Stimulated activated naive CD8-positive, alpha-beta T cell treated with anti-CD3 and anti-CD28 coated beads, Interleukin-15, amount 100 ng/mL, for 72 hours (primary cell): ENCODE measurements at regions not wholly inside any gene's neighbourhood (a gene's known extent, or its start where the extent isn't known, plus 50 kb on each side); places are given as distances from the start of the nearest gene placed in this dataset.
"Not testable (repeated sequence)": the region's sequence is repeated elsewhere in the genome, so short reads cannot be mapped to it uniquely, and the experiment has no call there.

Experiments
- ATAC-seq: fragments of 150-1000 bp; cut with Tn5 transposase; 2 replicates; pipeline ENCODE4 v1.10.0; 2021; ENCODE audit warnings: mild to moderate bottlenecking, moderate library complexity
- DNase-seq, 2 donors: peaks; one replicate each; pipeline ENCODE4 v3.0.0; 2021 to 2022
- H3K27ac Mint-ChIP-seq, 2 donors: one replicate each; pipeline ENCODE4 v1.8.0; 2022; ENCODE audit warnings: mild to moderate bottlenecking in 2 of 2, mixed read lengths in 2 of 2, moderate library complexity in 2 of 2
- H3K27me3 Mint-ChIP-seq: one replicate; pipeline ENCODE4 v1.8.0; 2022; ENCODE audit warnings: mixed read lengths
- H3K4me1 Mint-ChIP-seq: one replicate; pipeline ENCODE4 v1.8.0; 2022; ENCODE audit warnings: mild to moderate bottlenecking, mixed read lengths
- H3K4me3 Mint-ChIP-seq, 2 donors: one replicate each; pipeline ENCODE4 v1.8.0; 2022; ENCODE audit warnings: mild to moderate bottlenecking in 2 of 2, mixed read lengths in 2 of 2, moderate library complexity in 1 of 2
- H3K9me3 Mint-ChIP-seq, 2 donors: one replicate each; pipeline ENCODE4 v1.8.0; 2022; ENCODE audit warnings: mixed read lengths in 2 of 2

DNA sequence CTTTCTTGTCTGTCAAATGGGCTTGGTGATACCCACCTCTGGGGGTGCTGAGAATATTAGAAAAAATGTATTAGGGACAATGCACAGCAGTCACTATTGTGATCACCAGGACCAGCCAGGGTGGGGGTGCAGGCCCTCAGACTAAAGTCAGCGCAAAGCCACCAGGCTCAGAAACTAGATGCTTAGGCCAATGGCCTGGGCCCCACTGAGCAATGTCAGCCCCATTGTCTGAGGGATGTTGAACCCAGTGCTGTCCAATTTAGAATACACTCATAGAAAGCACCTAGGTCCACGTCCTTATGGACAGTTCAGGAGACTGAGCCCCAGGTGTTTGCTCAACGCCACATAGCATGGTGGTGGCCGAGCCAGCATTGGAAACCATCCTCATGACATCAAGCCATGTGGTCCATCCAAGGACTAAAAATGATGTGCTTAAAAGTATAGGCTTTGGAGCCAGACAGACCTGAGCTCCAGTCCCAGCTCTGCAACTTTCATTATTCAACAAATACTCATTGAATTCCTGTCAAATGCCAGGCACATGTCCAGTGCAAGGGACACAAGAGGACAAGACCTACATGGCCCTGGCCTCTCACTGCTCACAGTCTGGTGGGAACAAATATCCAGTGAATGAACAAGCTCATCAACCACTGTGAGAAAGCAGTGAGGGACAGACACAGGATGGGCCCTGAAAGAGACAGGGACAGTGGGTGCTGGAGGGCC is 273.8 kb downstream of the MATN1 start:
- H3K27ac Mint-ChIP-seq: no peak overlapping the region
- no peak overlapping the region for H3K4me3 Mint-ChIP-seq
- no peak for ATAC-seq
- no peak for DNase-seq
- peaks cover 0 to 10% of the 10 kb centered on the region in 2 donors for H3K9me3 Mint-ChIP-seq
- peaks cover 17% of the 10 kb centered on the region for H3K27me3 Mint-ChIP-seq
- no peaks in the 10 kb centered on the region for H3K4me1 Mint-ChIP-seq

- DNase-seq (no peak), ATAC-seq (no peak)
- peaks cover 5 to 10% of the 10 kb centered on the region in 2 donors for H3K9me3 Mint-ChIP-seq
- H3K27me3 Mint-ChIP-seq: peaks cover 17% of the 10 kb centered on the region
- H3K4me3 Mint-ChIP-seq: no peak overlapping the region
- H3K27ac Mint-ChIP-seq: no peak overlapping the region
- no peaks in the 10 kb centered on the region for H3K4me1 Mint-ChIP-seq
Observed at GRCh38 chr1:30449003-30449402, 274.4 kb downstream of the MATN1 start.

- ATAC-seq (no peak), DNase-seq (no peak)
- Mint-ChIP-seq H3K27me3 (peaks cover 17% of the 10 kb centered on the region), H3K27ac (no peak overlapping the region), H3K4me3 (no peak overlapping the region), H3K9me3 (peaks cover 2 to 5% of the 10 kb centered on the region in 2 donors), H3K4me1 (no peaks in the 10 kb centered on the region)
Observed at GRCh38 chr1:30447701-30448100, 275.7 kb downstream of the MATN1 start.

- ATAC-seq (no peak), DNase-seq (no peak)
- Mint-ChIP-seq H3K27me3 (peaks cover 17% of the 10 kb centered on the region), H3K4me1 (no peaks in the 10 kb centered on the region), H3K4me3 (no peak overlapping the region), H3K27ac (no peak overlapping the region), H3K9me3 (peaks cover 0 to 5% of the 10 kb centered on the region in 2 donors)
Observed at GRCh38 chr1:30447080-30447479, 276.3 kb downstream of the MATN1 start.

GRCh38 chr1:30446508-30446907 is 276.9 kb downstream of the MATN1 start:
- H3K4me3 Mint-ChIP-seq: no peak overlapping the region
- H3K9me3 Mint-ChIP-seq: peaks cover 0 to 5% of the 10 kb centered on the region in 2 donors
- no peak for DNase-seq
- H3K4me1 Mint-ChIP-seq: no peaks in the 10 kb centered on the region
- no peak for ATAC-seq
- no peak overlapping the region for H3K27ac Mint-ChIP-seq
- H3K27me3 Mint-ChIP-seq: peaks cover 17% of the 10 kb centered on the region

- H3K27me3 Mint-ChIP-seq: peaks cover 17% of the 10 kb centered on the region
- H3K4me1 Mint-ChIP-seq: no peaks in the 10 kb centered on the region
- H3K4me3 Mint-ChIP-seq: no peak overlapping the region
- ATAC-seq (no peak), DNase-seq (no peak)
- H3K9me3 Mint-ChIP-seq: peaks cover 0 to 5% of the 10 kb centered on the region in 2 donors
- H3K27ac Mint-ChIP-seq: no peak overlapping the region
Observed at GRCh38 chr1:30446095-30446494, 277.3 kb downstream of the MATN1 start.

DNA sequence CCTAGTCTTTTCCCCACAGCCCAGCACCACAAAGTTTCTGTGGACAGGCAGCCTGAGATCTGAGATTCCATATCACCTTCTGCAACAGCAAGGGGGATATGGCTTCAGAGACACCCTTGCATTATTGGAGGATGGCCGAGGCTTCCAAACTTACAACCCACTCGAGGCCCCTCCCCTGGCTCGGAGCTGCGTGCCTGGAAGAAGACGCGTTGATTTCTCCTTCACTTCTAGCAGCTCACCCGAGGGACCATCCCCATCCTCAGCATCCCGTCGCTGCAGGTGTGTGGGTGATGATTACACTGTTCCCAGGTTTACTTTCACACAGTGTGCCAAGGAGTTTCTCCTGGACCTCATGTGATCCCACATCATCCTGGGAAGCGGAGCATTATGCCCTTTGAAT is 277.9 kb downstream of the MATN1 start:
- H3K27ac Mint-ChIP-seq: no peak overlapping the region

DNA sequence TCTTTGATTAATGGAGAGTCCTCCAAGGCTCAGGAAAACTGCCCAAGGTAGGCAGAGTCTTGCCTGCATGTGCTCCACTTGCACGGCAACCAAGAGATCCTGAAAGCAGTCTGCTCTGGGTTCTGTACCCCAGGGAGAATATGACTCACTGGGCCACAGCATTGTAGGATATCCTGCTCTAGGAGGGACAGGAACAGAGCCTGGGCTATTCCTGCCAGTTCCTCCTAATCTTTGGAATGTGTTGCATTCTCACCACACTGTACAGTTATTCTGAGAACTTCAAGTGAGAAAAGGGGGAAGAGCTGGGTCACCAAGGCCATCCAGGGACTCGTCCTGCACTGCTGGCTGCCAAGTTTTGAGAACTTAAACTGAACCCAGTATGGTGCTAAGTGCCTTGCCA is 278.5 kb downstream of the MATN1 start:
- ATAC-seq: no peak
- H3K4me1 Mint-ChIP-seq: no peaks in the 10 kb centered on the region
- peaks cover 0 to 5% of the 10 kb centered on the region in 2 donors for H3K9me3 Mint-ChIP-seq
- H3K4me3 Mint-ChIP-seq: no peak overlapping the region
- no peak for DNase-seq
- no peak overlapping the region for H3K27ac Mint-ChIP-seq
- H3K27me3 Mint-ChIP-seq: peaks cover 11% of the 10 kb centered on the region

More for the DNA sequence above, 277.9 kb downstream of the MATN1 start:
- no peaks in the 10 kb centered on the region for H3K4me1 Mint-ChIP-seq
- ATAC-seq: no peak
- H3K27me3 Mint-ChIP-seq: peaks cover 17% of the 10 kb centered on the region
- no peak for DNase-seq
- H3K4me3 Mint-ChIP-seq: no peak overlapping the region
- H3K9me3 Mint-ChIP-seq: peaks cover 0 to 5% of the 10 kb centered on the region in 2 donors

GRCh38 chr1:30444401-30444800 is 279.0 kb downstream of the MATN1 start:
- no peak for DNase-seq
- Mint-ChIP-seq H3K27me3 (peaks cover 9% of the 10 kb centered on the region), H3K4me1 (no peaks in the 10 kb centered on the region), H3K27ac (no peak overlapping the region), H3K4me3 (no peak overlapping the region), H3K9me3 (peaks cover 0 to 5% of the 10 kb centered on the region in 2 donors)
- no peak for ATAC-seq

DNA sequence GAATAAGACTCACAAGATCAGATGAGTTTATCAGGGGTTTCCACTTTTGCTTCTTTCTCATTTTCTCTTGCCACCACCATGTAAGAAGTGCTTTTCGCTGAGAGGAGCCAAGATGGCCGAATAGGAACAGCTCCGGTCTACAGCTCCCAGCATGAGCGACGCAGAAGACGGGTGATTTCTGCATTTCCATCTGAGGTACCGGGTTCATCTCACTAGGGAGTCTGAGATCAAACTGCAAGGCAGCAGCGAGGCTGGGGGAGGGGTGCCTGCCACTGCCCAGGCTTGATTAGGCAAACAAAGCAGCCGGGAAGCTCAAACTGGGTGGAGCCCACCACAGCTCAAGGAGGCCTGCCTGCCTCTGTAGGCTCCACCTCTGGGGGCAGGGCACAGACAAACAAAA is 285.1 kb downstream of the MATN1 start:
- H3K9me3 Mint-ChIP-seq: peaks cover 7 to 11% of the 10 kb centered on the region in 2 donors
- H3K4me3 Mint-ChIP-seq, DNase-seq, H3K4me1 Mint-ChIP-seq, H3K27ac Mint-ChIP-seq, H3K27me3 Mint-ChIP-seq, ATAC-seq: not testable (repeated sequence)

DNA sequence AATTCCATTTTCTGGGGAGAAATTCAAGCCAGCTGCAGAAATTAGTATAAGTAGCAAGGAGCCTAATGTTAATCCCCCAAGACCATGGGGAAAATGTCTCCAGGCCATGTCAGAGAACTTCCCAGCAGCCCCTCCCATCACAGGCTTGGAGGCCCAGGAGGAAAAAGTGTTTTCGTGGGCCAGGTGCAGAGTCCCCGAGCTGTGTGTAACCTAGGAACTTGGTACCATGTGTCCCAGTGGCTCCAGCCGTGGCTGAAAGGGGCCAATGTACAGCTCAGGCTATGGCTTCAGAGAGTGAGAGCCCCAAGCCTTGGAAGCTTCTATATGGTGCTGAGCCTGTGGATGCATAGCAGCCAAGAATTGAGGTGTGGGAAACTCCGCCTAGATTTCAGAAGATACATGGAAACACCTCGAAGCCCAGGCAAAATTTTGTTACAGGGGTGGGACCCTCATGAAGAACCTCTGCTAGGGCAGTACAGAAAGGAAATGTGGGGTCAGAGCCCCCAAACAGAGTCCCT is 286.3 kb downstream of the MATN1 start:
- no peak for ATAC-seq
- peaks cover 4% of the 10 kb centered on the region for H3K27me3 Mint-ChIP-seq
- no peaks in the 10 kb centered on the region for H3K4me1 Mint-ChIP-seq
- H3K9me3 Mint-ChIP-seq: peaks cover 7 to 11% of the 10 kb centered on the region in 2 donors
- DNase-seq: no peak
- H3K27ac Mint-ChIP-seq: peak overlapping the region in 1 of 2 donors; percentile 42
- no peak overlapping the region for H3K4me3 Mint-ChIP-seq

GRCh38 chr1:30427545-30427944 is 295.8 kb downstream of the MATN1 start:
- Mint-ChIP-seq H3K27ac (no peak overlapping the region), H3K4me1 (no peaks in the 10 kb centered on the region), H3K9me3 (peaks cover 20 to 30% of the 10 kb centered on the region in 2 donors), H3K27me3 (peaks cover 51% of the 10 kb centered on the region), H3K4me3 (no peak overlapping the region)
- no peak for ATAC-seq
- DNase-seq: no peak

DNA sequence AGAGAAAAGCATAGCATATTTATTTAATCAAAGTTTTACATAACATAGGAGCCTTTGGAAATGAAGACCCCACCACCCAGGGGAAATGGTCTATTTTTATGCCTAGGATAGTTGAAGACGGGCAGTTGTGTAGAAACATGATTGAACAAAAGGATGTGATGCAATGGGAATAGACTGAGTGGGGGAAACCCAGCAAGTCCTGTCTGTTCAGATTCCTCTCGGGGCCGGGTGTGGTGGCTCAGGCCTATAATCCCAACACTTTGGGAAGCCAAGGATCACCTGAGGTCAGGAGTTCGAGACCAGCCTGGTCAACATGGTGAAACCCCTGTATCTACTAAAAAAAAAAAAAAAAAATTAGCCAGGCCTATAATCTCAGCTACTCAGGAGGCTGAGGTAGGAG is 298.3 kb downstream of the MATN1 start:
- no peak for ATAC-seq
- no peak overlapping the region for H3K4me3 Mint-ChIP-seq
- no peaks in the 10 kb centered on the region for H3K4me1 Mint-ChIP-seq
- DNase-seq: no peak
- H3K27me3 Mint-ChIP-seq: peaks cover 36% of the 10 kb centered on the region
- H3K9me3 Mint-ChIP-seq: peaks cover 20 to 30% of the 10 kb centered on the region in 2 donors
- H3K27ac Mint-ChIP-seq: no peak overlapping the region

DNA sequence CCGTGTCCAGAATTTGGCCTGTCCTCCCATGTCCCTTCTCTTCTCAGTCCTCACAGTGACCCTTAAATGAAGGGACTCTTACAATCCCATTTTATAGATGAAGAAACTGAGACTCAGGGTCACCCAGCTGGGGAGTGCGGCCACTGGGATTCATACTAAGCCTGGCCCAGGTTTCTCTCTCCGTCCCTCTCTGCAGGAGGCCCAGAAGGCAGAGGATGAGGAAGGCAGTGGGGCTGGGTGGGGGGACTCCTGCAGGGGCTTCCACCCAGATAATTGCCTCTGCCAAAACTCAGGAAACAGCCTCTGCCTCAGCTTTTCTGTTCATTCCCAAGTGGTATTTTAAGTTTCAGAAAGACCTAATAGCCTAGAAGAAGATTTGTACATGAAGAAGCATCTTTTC is 299.8 kb downstream of the MATN1 start:
- Mint-ChIP-seq H3K9me3 (peaks cover 20 to 26% of the 10 kb centered on the region in 2 donors), H3K27me3 (peaks cover 27% of the 10 kb centered on the region)

DNA sequence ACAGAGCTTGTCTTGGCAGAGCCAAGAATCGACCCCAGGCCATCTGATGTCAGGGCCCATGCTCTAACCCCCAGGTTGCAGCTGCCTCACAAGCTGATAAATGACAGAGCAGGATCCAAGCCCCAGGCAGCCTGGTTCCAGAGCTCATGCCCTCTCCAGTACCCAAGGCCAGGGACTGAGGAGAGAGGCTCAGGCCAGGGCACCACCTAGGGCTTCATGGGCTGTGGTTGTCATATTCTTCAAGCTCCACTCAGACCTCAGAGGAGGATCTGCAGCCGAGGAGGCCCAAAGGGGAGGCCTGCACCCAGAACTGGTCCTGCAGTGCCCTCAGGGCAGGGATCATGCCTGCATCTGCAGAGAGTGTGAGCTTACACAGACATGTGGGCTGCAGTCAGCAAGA is 301.1 kb downstream of the MATN1 start:
- Mint-ChIP-seq H3K27ac (no peak overlapping the region), H3K27me3 (peaks cover 24% of the 10 kb centered on the region), H3K4me1 (no peaks in the 10 kb centered on the region), H3K9me3 (peaks cover 9 to 15% of the 10 kb centered on the region in 2 donors), H3K4me3 (no peak overlapping the region)
- no peak for DNase-seq
- no peak for ATAC-seq

More for the DNA sequence above, 299.8 kb downstream of the MATN1 start:
- Mint-ChIP-seq H3K27ac (no peak overlapping the region), H3K4me1 (no peaks in the 10 kb centered on the region), H3K4me3 (no peak overlapping the region)
- ATAC-seq (no peak), DNase-seq (no peak)

- Mint-ChIP-seq H3K9me3 (peaks cover 3 to 6% of the 10 kb centered on the region in 2 donors), H3K27ac (no peak overlapping the region), H3K27me3 (peaks cover 12% of the 10 kb centered on the region), H3K4me3 (no peak overlapping the region), H3K4me1 (no peaks in the 10 kb centered on the region)
- no peak for ATAC-seq
- DNase-seq: no peak
Observed at GRCh38 chr1:30420519-30421050, 302.8 kb downstream of the MATN1 start.
